SK-N-SH treated with all-trans-retinoic acid at 6 μM for 48 hours (cell line): ENCODE measurements at regions not wholly inside any gene's neighbourhood (a gene's known extent, or its start where the extent isn't known, plus 50 kb on each side); places are given as distances from the start of the nearest gene placed in this dataset.

Source experiments
- CSDC2 ChIP-seq: fragments of 250-450 bp; sonication (Bioruptor Pico); IDR thresholded peaks from 2 replicates; pipeline ENCODE4 v1.5.0; 2020; ENCODE audit warnings: mild to moderate bottlenecking, moderate library complexity
- ZFP3 ChIP-seq: fragments of 250-450 bp; sonication (Bioruptor Pico); IDR thresholded peaks from 2 replicates; pipeline ENCODE4 v1.5.0; 2020; ENCODE audit warnings: mild to moderate bottlenecking, moderate library complexity
- TF ChIP-seq, protein P1 (sequence below): fragments of 250-450 bp; sonication (Bioruptor Pico); IDR thresholded peaks from 2 replicates; pipeline ENCODE4 v1.8.0; 2021; ENCODE audit warnings: low read depth, mild to moderate bottlenecking, moderate library complexity, borderline replicate concordance

DNA sequence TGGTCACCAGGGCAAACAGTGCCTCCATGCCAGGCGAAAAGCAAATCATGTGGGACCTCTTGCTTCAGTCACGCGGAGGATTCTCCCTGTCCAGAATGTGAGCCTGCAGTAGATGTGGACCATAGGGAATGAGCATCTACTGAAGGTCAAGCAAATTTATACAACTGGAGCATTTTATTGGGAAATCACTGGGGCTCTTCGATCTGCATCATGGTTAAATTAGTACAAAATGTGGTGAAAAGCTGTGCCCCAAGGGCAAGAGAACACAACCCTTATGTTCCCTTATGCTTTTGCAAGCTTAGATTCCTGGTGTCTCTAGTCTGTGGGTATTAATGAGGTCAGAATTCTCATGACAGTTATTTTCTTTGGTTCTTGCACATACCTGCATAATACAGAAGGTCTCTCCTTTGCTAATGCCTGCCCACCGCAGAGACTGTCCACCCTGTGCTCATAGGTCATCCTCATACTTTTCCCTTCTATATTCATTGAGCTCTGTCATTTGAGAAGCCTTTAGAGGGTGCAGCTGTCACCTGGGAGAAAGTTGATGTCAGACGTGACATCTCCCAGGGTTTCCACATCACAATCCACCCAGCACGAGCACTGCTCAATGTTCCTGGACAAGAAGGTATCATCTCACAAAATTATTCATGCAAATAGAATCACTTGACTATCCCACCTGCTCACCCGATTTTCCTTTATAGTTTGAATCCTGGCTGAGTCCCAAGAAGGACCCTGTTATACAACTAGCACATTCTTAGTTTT, 111.7 kb downstream of the NXNL2 start:
- TF ChIP-seq CSDC2 (CRISPR knock-in tag) (no peak), ZFP3 (CRISPR knock-in tag) (no peak)
- TF ChIP-seq, protein P1, sequence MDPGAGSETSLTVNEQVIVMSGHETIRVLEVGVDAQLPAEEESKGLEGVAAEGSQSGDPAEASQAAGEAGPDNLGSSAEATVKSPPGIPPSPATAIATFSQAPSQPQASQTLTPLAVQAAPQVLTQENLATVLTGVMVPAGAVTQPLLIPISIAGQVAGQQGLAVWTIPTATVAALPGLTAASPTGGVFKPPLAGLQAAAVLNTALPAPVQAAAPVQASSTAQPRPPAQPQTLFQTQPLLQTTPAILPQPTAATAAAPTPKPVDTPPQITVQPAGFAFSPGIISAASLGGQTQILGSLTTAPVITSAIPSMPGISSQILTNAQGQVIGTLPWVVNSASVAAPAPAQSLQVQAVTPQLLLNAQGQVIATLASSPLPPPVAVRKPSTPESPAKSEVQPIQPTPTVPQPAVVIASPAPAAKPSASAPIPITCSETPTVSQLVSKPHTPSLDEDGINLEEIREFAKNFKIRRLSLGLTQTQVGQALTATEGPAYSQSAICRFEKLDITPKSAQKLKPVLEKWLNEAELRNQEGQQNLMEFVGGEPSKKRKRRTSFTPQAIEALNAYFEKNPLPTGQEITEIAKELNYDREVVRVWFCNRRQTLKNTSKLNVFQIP (CRISPR knock-in tag) = no peak
